HCT116 (cell line): ENCODE measurements at regions not wholly inside any gene's neighbourhood (a gene's known extent, or its start where the extent isn't known, plus 50 kb on each side); places are given as distances from the start of the nearest gene placed in this dataset.
"Not testable (repeated sequence)": the region's sequence is repeated elsewhere in the genome, so short reads cannot be mapped to it uniquely, and the experiment has no call there.

Experiments
- CTCF ChIP-seq, 3 experiments: fragments of 200-600 bp in 1 of 3; sonication (generic) in 1 of 3; IDR thresholded peaks in 2 of 3; conservative IDR thresholded peaks in 1 of 3; 2 replicates each; pipeline ENCODE4 v1.5.1; 2012 to 2017; ENCODE audit warnings: low read depth in 2 of 3, low read length in 2 of 3, antibody characterized with exemption in 1 of 3, borderline replicate concordance in 1 of 3, control low read depth in 1 of 3, mild to moderate bottlenecking in 1 of 3, mixed read lengths in 1 of 3, mixed run types in 1 of 3, moderate library complexity in 1 of 3; ENCODE audit not compliant: insufficient read depth in 1 of 3
- EGR1 ChIP-seq: IDR thresholded peaks from 2 replicates; pipeline ENCODE4 v1.6.1; 2012; ENCODE audit warnings: low read depth
- EZH2phosphoT487 ChIP-seq: fragments of 200-600 bp; IDR thresholded peaks from 2 replicates; pipeline ENCODE4 v1.6.1; 2018; ENCODE audit warnings: antibody characterized with exemption, borderline replicate concordance
- POLR2A ChIP-seq: IDR thresholded peaks from 2 replicates; pipeline ENCODE4 v1.7.0; 2011; ENCODE audit warnings: borderline replicate concordance; ENCODE audit not compliant: insufficient read depth, insufficient read length; ENCODE audit errors: extremely low read depth
- POLR2AphosphoS5 ChIP-seq: IDR thresholded peaks from 2 replicates; pipeline ENCODE4 v1.6.1; 2011; ENCODE audit warnings: mild to moderate bottlenecking, low read depth, low read length, moderate library complexity

- TF ChIP-seq POLR2A; EGR1; CTCF (IDR thresholded peaks at IDR 0.05 in 2 of 3, conservative IDR thresholded peaks at IDR 0.05 in 1 of 3; ENCODE audit: borderline replicate concordance in 1 of 3, insufficient read depth in 1 of 3, low read depth in 2 of 3, low read length in 2 of 3); POLR2AphosphoS5; EZH2phosphoT487: not testable (repeated sequence)
These were observed 818.6 kb downstream of the TMEM121 start for GRCh38 chr14:106344791-106345479.
